HepG2 (cell line): ENCODE measurements at regions not wholly inside any gene's neighbourhood (a gene's known extent, or its start where the extent isn't known, plus 50 kb on each side); places are given as distances from the start of the nearest gene placed in this dataset.

Experiments
- ATAC-seq: fragments of 200-7000 bp; cut with Tn5 transposase; 3 replicates; pipeline ENCODE4 v1.9.1; 2020; ENCODE audit warnings: mild to moderate bottlenecking, moderate library complexity
- BruUV-seq: library from RNA; stranded (reverse); fragments of 400-500 nt; replicated peaks from 2 replicates; lab custom pipeline; 2021; lab: Mats Ljungman, UMichigan
- CTCF ChIA-PET: fragments of 300-600 bp; formaldehyde crosslinking; extraction: SDS; loops from one replicate; lab custom pipeline; 2021; ENCODE audit warnings: low total read pairs, inconsistent platforms, low intra/inter-chr PET ratio; lab: Yijun Ruan, JAX
- POLR2A ChIA-PET: fragments of 350-600 bp; sonication (Branson Sonifier 250); formaldehyde crosslinking; loops from one replicate; lab custom pipeline; 2020; ENCODE audit warnings: antibody characterized with exemption, inconsistent platforms; lab: Yijun Ruan, JAX
- DNase-seq: peaks from one replicate; pipeline ENCODE4 v3.0.0-alpha.2; 2015; ENCODE audit warnings: low spot score
- FAIRE-seq: peaks from 3 replicates; lab custom pipeline; 2011; peaks lifted over from hg19 to GRCh38; lab: Jason Lieb, UNC
- H2AFZ ChIP-seq: one replicate; pipeline ENCODE4 v1.6.1; 2011; ENCODE audit warnings: low read length, inconsistent platforms
- H3K27ac ChIP-seq: fragments of 300-600 bp; 3 replicates; pipeline ENCODE4 v1.8.0; 2011; ENCODE audit warnings: mixed run types, mild to moderate bottlenecking, mixed read lengths, low read length, inconsistent platforms; ENCODE audit not compliant: insufficient read depth; ENCODE audit errors: extremely low read length
- H3K27me3 ChIP-seq, 2 experiments: fragments of 200-600 bp in 1 of 2; 2 replicates in 1 of 2; 3 replicates in 1 of 2; pipeline versions ENCODE4 v1.6.0 to v1.8.0; 2011; ENCODE audit warnings: low read length in 2 of 2, mild to moderate bottlenecking in 2 of 2, moderate library complexity in 2 of 2, inconsistent platforms in 1 of 2; ENCODE audit not compliant: insufficient read depth in 2 of 2, control insufficient read depth in 1 of 2
- H3K36me3 ChIP-seq, 2 experiments: fragments of 200-600 bp in 1 of 2; replicated peaks in 1 of 2; 2 replicates in 1 of 2; 3 replicates in 1 of 2; pipeline versions ENCODE4 v1.5.1 to v1.8.0; 2011; ENCODE audit warnings: low read length in 2 of 2, inconsistent platforms in 1 of 2; ENCODE audit not compliant: insufficient read depth in 2 of 2, control insufficient read depth in 1 of 2
- H3K4me1 ChIP-seq: 2 replicates; pipeline ENCODE4 v1.5.1; 2012; ENCODE audit warnings: low read length, inconsistent platforms; ENCODE audit not compliant: insufficient read depth
- H3K4me2 ChIP-seq: 2 replicates; pipeline ENCODE4 v1.6.0; 2011; ENCODE audit warnings: low read depth, low read length, inconsistent platforms
- H3K4me3 ChIP-seq, 3 experiments: fragments of 200-600 bp in 1 of 3; sonication (generic), shearing (Covaris generic) in 1 of 3; replicated peaks in 1 of 3; 2 replicates each; pipeline ENCODE4 v1.5.1; 2011 to 2016; ENCODE audit warnings: low read length in 3 of 3, inconsistent platforms in 2 of 3, low read depth in 2 of 3, mild to moderate bottlenecking in 2 of 3, control low read depth in 1 of 3, mixed read lengths in 1 of 3; ENCODE audit not compliant: insufficient read depth in 1 of 3
- H3K79me2 ChIP-seq: one replicate; pipeline ENCODE4 v1.6.1; 2011; ENCODE audit warnings: low read length, inconsistent platforms; ENCODE audit not compliant: insufficient read depth
- H3K9ac ChIP-seq: 2 replicates; pipeline ENCODE4 v1.6.0; 2011; ENCODE audit warnings: mild to moderate bottlenecking, low read depth, low read length, inconsistent platforms; ENCODE audit not compliant: insufficient read depth
- H3K9me3 ChIP-seq: 2 replicates; pipeline ENCODE4 v1.5.1; 2012; ENCODE audit warnings: mild to moderate bottlenecking, low read length
- H4K20me1 ChIP-seq: 2 replicates; pipeline ENCODE4 v1.6.0; 2011; ENCODE audit warnings: inconsistent platforms, mild to moderate bottlenecking, low read length, moderate library complexity; ENCODE audit not compliant: insufficient read depth
- MTF2 ChIP-seq: sonication (generic); formaldehyde crosslinking; IDR thresholded peaks from 2 replicates; pipeline ENCODE4 v1.5.0; 2020; ENCODE audit warnings: missing genetic modification reagents, borderline replicate concordance
- PHF20 ChIP-seq: sonication (generic); formaldehyde crosslinking; IDR thresholded peaks from 2 replicates; pipeline ENCODE4 v1.5.0; 2020; ENCODE audit warnings: mild to moderate bottlenecking, missing genetic modification reagents
- RFXANK ChIP-seq: IDR thresholded peaks from 2 replicates; pipeline ENCODE4 v1.6.1; 2016
- ZNF124 ChIP-seq: sonication (generic); formaldehyde crosslinking; IDR thresholded peaks from 2 replicates; pipeline ENCODE4 v1.4.0; 2020; ENCODE audit warnings: missing genetic modification reagents
- ZNF746 ChIP-seq: sonication (generic); formaldehyde crosslinking; IDR thresholded peaks from 2 replicates; pipeline ENCODE4 v1.8.0; 2022; ENCODE audit warnings: mild to moderate bottlenecking, missing genetic modification reagents
- WGBS: methylation state at CpG from one replicate; pipeline ENCODE4 v1.1.6; 2017; ENCODE audit warnings: low lambda C conversion rate; 5-methylcytosine and 5-hydroxymethylcytosine counted together
- in situ Hi-C: cut with HindIII; loops from 2 replicates; pipeline ENCODE4 v1.10.0; 2017; ENCODE audit warnings: low pct_unique_long_range_greater_than_20kb; ENCODE audit not compliant: extremely low pct_ligation_motif_present
- intact Hi-C: fragments of 100-400 bp; cut with micrococcal nuclease; formaldehyde crosslinking; loops from one replicate; pipeline ENCODE4 v1.10.0; 2022; ENCODE audit not compliant: unreplicated experiment
- TF ChIP-seq, protein P1 (sequence below): sonication (generic); formaldehyde crosslinking; IDR thresholded peaks from 2 replicates; pipeline ENCODE4 v1.5.0; 2020; ENCODE audit warnings: mild to moderate bottlenecking, missing genetic modification reagents, borderline replicate concordance

DNA sequence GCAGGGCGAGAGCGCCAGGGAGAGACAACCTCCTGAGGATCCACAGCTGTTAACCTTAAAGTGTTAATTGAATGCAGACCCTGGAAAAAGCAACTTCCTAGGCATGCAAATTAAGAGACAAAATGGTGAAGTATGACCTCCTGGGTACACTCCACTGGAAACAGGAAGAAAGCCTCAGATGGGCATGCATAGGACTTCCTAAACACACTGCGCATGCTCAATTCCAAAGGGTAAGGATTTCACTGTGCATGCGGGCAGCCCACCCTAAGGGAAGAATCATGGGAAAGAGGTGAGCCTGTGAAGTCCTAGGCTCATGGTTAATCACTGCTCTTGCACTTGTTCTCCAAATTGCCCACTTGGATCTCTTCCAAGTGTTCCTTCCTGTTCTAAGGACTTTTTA is 80.5 kb upstream of the CAPRIN2 start:
- H3K9me3 ChIP-seq: no peaks in the 10 kb centered on the region
- H3K27me3 ChIP-seq: peaks cover 0 to 10% of the 10 kb centered on the region in 2 experiments; a peak in 1 of 5 replicates
- no peak overlapping the region for H3K4me2 ChIP-seq
- 44% methylated on average over 4 of the region's 4 CpGs for WGBS
- ChIA-PET CTCF (no interaction called here), POLR2A (no interaction called here)
- no peak overlapping the region for H3K4me3 ChIP-seq
- DNase-seq: no peak
- H2AFZ ChIP-seq: no peak overlapping the region
- no peaks in the 10 kb centered on the region for H3K36me3 ChIP-seq
- H3K79me2 ChIP-seq: no peaks in the 10 kb centered on the region
- in situ Hi-C loops: loop anchor here (25.0 kb wide), 1 partner anchor 1298 kb away; no protein-coding TSS in a partner anchor
- no peak for FAIRE-seq
- no TSS peak for BruUV-seq
- H3K9ac ChIP-seq: no peak overlapping the region
- no peak for TF ChIP-seq ZNF124 (CRISPR knock-in tag)
- TF ChIP-seq RFXANK (CRISPR knock-in tag): no peak
- TF ChIP-seq PHF20 (CRISPR knock-in tag): no peak
- TF ChIP-seq, protein P1, sequence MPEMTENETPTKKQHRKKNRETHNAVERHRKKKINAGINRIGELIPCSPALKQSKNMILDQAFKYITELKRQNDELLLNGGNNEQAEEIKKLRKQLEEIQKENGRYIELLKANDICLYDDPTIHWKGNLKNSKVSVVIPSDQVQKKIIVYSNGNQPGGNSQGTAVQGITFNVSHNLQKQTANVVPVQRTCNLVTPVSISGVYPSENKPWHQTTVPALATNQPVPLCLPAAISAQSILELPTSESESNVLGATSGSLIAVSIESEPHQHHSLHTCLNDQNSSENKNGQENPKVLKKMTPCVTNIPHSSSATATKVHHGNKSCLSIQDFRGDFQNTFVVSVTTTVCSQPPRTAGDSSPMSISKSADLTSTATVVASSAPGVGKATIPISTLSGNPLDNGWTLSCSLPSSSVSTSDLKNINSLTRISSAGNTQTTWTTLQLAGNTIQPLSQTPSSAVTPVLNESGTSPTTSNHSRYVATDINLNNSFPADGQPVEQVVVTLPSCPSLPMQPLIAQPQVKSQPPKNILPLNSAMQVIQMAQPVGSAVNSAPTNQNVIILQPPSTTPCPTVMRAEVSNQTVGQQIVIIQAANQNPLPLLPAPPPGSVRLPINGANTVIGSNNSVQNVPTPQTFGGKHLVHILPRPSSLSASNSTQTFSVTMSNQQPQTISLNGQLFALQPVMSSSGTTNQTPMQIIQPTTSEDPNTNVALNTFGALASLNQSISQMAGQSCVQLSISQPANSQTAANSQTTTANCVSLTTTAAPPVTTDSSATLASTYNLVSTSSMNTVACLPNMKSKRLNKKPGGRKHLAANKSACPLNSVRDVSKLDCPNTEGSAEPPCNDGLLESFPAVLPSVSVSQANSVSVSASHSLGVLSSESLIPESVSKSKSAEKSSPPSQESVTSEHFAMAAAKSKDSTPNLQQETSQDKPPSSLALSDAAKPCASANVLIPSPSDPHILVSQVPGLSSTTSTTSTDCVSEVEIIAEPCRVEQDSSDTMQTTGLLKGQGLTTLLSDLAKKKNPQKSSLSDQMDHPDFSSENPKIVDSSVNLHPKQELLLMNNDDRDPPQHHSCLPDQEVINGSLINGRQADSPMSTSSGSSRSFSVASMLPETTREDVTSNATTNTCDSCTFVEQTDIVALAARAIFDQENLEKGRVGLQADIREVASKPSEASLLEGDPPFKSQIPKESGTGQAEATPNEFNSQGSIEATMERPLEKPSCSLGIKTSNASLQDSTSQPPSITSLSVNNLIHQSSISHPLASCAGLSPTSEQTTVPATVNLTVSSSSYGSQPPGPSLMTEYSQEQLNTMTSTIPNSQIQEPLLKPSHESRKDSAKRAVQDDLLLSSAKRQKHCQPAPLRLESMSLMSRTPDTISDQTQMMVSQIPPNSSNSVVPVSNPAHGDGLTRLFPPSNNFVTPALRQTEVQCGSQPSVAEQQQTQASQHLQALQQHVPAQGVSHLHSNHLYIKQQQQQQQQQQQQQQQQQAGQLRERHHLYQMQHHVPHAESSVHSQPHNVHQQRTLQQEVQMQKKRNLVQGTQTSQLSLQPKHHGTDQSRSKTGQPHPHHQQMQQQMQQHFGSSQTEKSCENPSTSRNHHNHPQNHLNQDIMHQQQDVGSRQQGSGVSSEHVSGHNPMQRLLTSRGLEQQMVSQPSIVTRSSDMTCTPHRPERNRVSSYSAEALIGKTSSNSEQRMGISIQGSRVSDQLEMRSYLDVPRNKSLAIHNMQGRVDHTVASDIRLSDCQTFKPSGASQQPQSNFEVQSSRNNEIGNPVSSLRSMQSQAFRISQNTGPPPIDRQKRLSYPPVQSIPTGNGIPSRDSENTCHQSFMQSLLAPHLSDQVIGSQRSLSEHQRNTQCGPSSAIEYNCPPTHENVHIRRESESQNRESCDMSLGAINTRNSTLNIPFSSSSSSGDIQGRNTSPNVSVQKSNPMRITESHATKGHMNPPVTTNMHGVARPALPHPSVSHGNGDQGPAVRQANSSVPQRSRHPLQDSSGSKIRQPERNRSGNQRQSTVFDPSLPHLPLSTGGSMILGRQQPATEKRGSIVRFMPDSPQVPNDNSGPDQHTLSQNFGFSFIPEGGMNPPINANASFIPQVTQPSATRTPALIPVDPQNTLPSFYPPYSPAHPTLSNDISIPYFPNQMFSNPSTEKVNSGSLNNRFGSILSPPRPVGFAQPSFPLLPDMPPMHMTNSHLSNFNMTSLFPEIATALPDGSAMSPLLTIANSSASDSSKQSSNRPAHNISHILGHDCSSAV (CRISPR knock-in tag): no peak
- no peak for TF ChIP-seq ZNF746 (CRISPR knock-in tag)
- no peak for TF ChIP-seq MTF2
- TF ChIP-seq, all 625 proteins: peak for 0
- Histone ChIP-seq H3K27ac (no peak overlapping the region), H3K4me1 (no peaks in the 10 kb centered on the region; the same call in 1 of the 2 replicates), H4K20me1 (no peaks in the 10 kb centered on the region)
- intact Hi-C loops: no loop called here
- ATAC-seq: no peak
